OCI-LY1 (cell line): ENCODE measurements at regions not wholly inside any gene's neighbourhood (a gene's known extent, or its start where the extent isn't known, plus 50 kb on each side); places are given as distances from the start of the nearest gene placed in this dataset.

Experiments
- EZH2 ChIP-seq: fragments of 200-600 bp; sonication (generic), shearing (Covaris generic); IDR thresholded peaks from 2 replicates; pipeline ENCODE4 v1.8.0; 2017; ENCODE audit warnings: borderline replicate concordance, mixed run types, mild to moderate bottlenecking, antibody characterized with exemption, low read length, moderate library complexity, mixed read lengths
- TF ChIP-seq, protein P1 (sequence below): fragments of 200-600 bp; sonication (generic), shearing (Covaris generic); IDR thresholded peaks from 2 replicates; pipeline ENCODE4 v1.5.1; 2017; ENCODE audit warnings: mild to moderate bottlenecking, antibody characterized with exemption, low read length, moderate library complexity, mixed read lengths

- TF ChIP-seq, protein P1, sequence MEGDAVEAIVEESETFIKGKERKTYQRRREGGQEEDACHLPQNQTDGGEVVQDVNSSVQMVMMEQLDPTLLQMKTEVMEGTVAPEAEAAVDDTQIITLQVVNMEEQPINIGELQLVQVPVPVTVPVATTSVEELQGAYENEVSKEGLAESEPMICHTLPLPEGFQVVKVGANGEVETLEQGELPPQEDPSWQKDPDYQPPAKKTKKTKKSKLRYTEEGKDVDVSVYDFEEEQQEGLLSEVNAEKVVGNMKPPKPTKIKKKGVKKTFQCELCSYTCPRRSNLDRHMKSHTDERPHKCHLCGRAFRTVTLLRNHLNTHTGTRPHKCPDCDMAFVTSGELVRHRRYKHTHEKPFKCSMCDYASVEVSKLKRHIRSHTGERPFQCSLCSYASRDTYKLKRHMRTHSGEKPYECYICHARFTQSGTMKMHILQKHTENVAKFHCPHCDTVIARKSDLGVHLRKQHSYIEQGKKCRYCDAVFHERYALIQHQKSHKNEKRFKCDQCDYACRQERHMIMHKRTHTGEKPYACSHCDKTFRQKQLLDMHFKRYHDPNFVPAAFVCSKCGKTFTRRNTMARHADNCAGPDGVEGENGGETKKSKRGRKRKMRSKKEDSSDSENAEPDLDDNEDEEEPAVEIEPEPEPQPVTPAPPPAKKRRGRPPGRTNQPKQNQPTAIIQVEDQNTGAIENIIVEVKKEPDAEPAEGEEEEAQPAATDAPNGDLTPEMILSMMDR, result no peak
- TF ChIP-seq EZH2, result no peak
Observed at GRCh38 chr14:29475641-29476040, 452.0 kb downstream of the PRKD1 start.
